Thymus (tissue), 11 donors: ENCODE measurements at regions not wholly inside any gene's neighbourhood (a gene's known extent, or its start where the extent isn't known, plus 50 kb on each side); places are given as distances from the start of the nearest gene placed in this dataset.
"Not testable (repeated sequence)": the region's sequence is repeated elsewhere in the genome, so short reads cannot be mapped to it uniquely, and the experiment has no call there.

ENCODE experiments used
- DNase-seq, 9 donors: peaks; one replicate each; pipeline ENCODE4 v3.0.0-alpha.2; 2013; ENCODE audit warnings: low spot score in 9 of 9, low read depth in 6 of 9, missing footprints in 1 of 9
- H3K27ac ChIP-seq, 2 donors: one replicate each; pipeline ENCODE4 v1.5.1; 2013; ENCODE audit warnings: control low read depth in 1 of 2, low read depth in 1 of 2, low read length in 1 of 2, mild to moderate bottlenecking in 1 of 2, moderate library complexity in 1 of 2
- H3K27me3 ChIP-seq, 2 donors: one replicate each; pipeline ENCODE4 v1.5.1; 2013; ENCODE audit warnings: low read length in 1 of 2; ENCODE audit not compliant: control insufficient read depth in 2 of 2, insufficient read depth in 1 of 2
- H3K36me3 ChIP-seq, 2 donors: one replicate each; pipeline ENCODE4 v1.5.1; 2013; ENCODE audit warnings: low read length in 1 of 2, mild to moderate bottlenecking in 1 of 2, moderate library complexity in 1 of 2; ENCODE audit not compliant: control insufficient read depth in 2 of 2, insufficient read depth in 2 of 2
- H3K4me1 ChIP-seq, 2 donors: one replicate each; pipeline ENCODE4 v1.5.1; 2013; ENCODE audit warnings: low read length in 2 of 2; ENCODE audit not compliant: control insufficient read depth in 2 of 2, insufficient read depth in 2 of 2
- H3K4me3 ChIP-seq, 2 donors: one replicate each; pipeline ENCODE4 v1.5.1; 2013; ENCODE audit warnings: low read length in 2 of 2, control low read depth in 1 of 2, mild to moderate bottlenecking in 1 of 2
- H3K9me3 ChIP-seq, 2 donors: one replicate each; pipeline ENCODE4 v1.5.1; 2013; ENCODE audit warnings: low read length in 1 of 2, mild to moderate bottlenecking in 1 of 2; ENCODE audit not compliant: control insufficient read depth in 2 of 2, insufficient read depth in 1 of 2
- WGBS: extraction: QIAGEN DNeasy Blood & Tissue Kit; methylation state at CpG from one replicate; pipeline ENCODE4 v1.1.7; 2013; 5-methylcytosine and 5-hydroxymethylcytosine counted together
- donor health status: healthy.

- Histone ChIP-seq H3K4me3 (no peak overlapping the region), H3K27ac (peak overlapping the region; percentile 64 to 91), H3K9me3 (peaks cover 1 to 9% of the 10 kb centered on the region in 2 donors), H3K27me3 (no peaks in the 10 kb centered on the region), H3K36me3 (no peaks in the 10 kb centered on the region), H3K4me1 (peaks cover 55 to 87% of the 10 kb centered on the region in 2 donors)
- WGBS = 88% methylated on average over 6 of the region's 6 CpGs
- DNase-seq = no peak
Measured at GRCh38 chr19:28577666-28578065, 635.3 kb downstream of the UQCRFS1 start.

GRCh38 chr19:28577233-28577632 is 635.7 kb downstream of the UQCRFS1 start:
- DNase-seq = peak in 7 of 9 donors; percentile 53 to 87 (median 66)
- Histone ChIP-seq H3K9me3 (peaks cover 1 to 9% of the 10 kb centered on the region in 2 donors), H3K27ac (peak overlapping the region; percentile 64 to 91), H3K4me1 (peaks cover 53 to 87% of the 10 kb centered on the region in 2 donors), H3K36me3 (no peaks in the 10 kb centered on the region), H3K4me3 (no peak overlapping the region), H3K27me3 (no peaks in the 10 kb centered on the region)
- 11% methylated on average over 2 of the region's 2 CpGs for WGBS

GRCh38 chr19:28575816-28576215 is 637.1 kb downstream of the UQCRFS1 start:
- Histone ChIP-seq H3K36me3 (no peaks in the 10 kb centered on the region), H3K9me3 (peaks cover 1 to 9% of the 10 kb centered on the region in 2 donors), H3K27me3 (no peaks in the 10 kb centered on the region), H3K4me1 (peaks cover 54 to 82% of the 10 kb centered on the region in 2 donors), H3K27ac (no peak overlapping the region), H3K4me3 (no peak overlapping the region)
- no peak for DNase-seq

- not testable (repeated sequence) for H3K27ac ChIP-seq, H3K36me3 ChIP-seq, H3K9me3 ChIP-seq, DNase-seq, H3K27me3 ChIP-seq, H3K4me3 ChIP-seq
- H3K4me1 ChIP-seq = peaks cover 53 to 77% of the 10 kb centered on the region in 2 donors
Measured at GRCh38 chr19:28575312-28575711, 637.6 kb downstream of the UQCRFS1 start.

GRCh38 chr19:28574212-28574611 is 638.7 kb downstream of the UQCRFS1 start:
- no peaks in the 10 kb centered on the region for H3K36me3 ChIP-seq
- no peak for DNase-seq
- peaks cover 43 to 66% of the 10 kb centered on the region in 2 donors for H3K4me1 ChIP-seq
- 96% methylated on average over 4 of the region's 4 CpGs for WGBS
- no peak overlapping the region for H3K4me3 ChIP-seq
- peaks cover 1 to 9% of the 10 kb centered on the region in 2 donors for H3K9me3 ChIP-seq
- no peak overlapping the region for H3K27ac ChIP-seq
- H3K27me3 ChIP-seq = no peaks in the 10 kb centered on the region

DNA sequence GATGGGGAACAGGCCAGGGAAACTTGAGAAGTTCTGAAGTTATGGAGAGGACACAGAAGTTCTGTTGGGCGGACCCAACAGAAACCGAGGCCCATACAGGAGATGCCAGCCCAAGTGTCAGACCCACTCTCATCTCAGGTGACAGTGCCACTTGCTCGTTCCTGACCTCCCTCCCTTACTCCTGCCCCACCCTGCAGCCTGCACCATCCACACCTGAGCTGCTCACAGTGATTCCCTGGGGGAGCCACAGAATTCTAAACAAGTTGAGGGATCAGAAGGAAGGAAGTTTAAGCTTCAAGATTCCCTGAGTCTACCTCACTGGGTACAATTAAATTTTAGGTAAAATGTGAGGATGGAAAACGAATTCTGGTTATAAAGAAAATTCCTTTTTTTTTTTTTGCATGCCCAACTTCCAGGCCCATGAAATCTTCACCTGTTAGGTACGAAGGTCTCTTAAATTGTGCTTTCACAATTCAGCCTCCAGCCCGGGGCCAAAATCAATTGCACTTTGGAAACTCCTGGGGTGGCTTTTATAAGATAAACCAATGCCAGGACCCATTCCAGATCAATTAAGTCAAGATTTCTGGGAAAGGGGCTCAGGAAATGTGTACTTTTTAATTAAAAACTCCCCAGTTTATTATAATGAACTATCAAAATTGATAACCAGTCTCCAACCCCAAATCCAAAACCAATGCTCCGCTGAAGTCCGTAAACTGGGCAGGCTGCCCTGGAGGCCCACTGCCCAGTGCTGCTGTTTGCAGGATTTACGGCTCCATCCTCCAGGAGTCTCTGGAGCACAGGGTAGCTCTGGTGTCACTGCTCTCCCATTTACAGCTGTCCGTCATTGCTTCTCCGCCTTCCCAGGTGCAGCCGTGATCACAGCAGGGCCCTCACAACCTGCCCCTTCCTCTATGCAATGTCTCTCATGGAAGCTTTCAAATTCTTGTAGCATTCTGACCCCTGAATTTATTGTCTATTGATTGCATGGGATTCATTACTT is 643.5 kb downstream of the UQCRFS1 start:
- no peaks in the 10 kb centered on the region for H3K36me3 ChIP-seq
- no peak for DNase-seq
- 94% methylated on average over 12 of the region's 12 CpGs for WGBS
- no peak overlapping the region for H3K27ac ChIP-seq
- H3K27me3 ChIP-seq = no peaks in the 10 kb centered on the region
- no peaks in the 10 kb centered on the region for H3K9me3 ChIP-seq
- H3K4me3 ChIP-seq = no peak overlapping the region
- H3K4me1 ChIP-seq = peaks cover 10 to 42% of the 10 kb centered on the region in 2 donors

- H3K4me3 ChIP-seq = no peak overlapping the region
- H3K4me1 ChIP-seq = peaks cover 7 to 47% of the 10 kb centered on the region in 2 donors
- H3K36me3 ChIP-seq = no peaks in the 10 kb centered on the region
- H3K27me3 ChIP-seq = no peaks in the 10 kb centered on the region
- H3K27ac ChIP-seq = no peak overlapping the region
- WGBS = 96% methylated on average over 1 of the region's 1 CpG
- DNase-seq = no peak
- peaks cover 3 to 9% of the 10 kb centered on the region in 2 donors for H3K9me3 ChIP-seq
Measured at GRCh38 chr19:28567834-28568233, 645.1 kb downstream of the UQCRFS1 start.

GRCh38 chr19:28563964-28564921 is 648.7 kb downstream of the UQCRFS1 start:
- H3K27ac ChIP-seq = peak overlapping the region in 1 of 2 donors; percentile 70
- no peaks in the 10 kb centered on the region for H3K36me3 ChIP-seq
- H3K9me3 ChIP-seq = peaks cover 3 to 11% of the 10 kb centered on the region in 2 donors

More at GRCh38 chr19:28563964-28564921, 648.7 kb downstream of the UQCRFS1 start:
- Histone ChIP-seq H3K27me3 (no peaks in the 10 kb centered on the region), H3K4me1 (peaks cover 6 to 36% of the 10 kb centered on the region in 2 donors), H3K4me3 (no peak overlapping the region)
- 91% methylated on average over 13 of the region's 13 CpGs for WGBS
- DNase-seq = no peak
